ENCODE measurements at regions not wholly inside any gene's neighbourhood (a gene's known extent, or its start where the extent isn't known, plus 50 kb on each side); places are given as distances from the start of the nearest gene placed in this dataset.

GRCh38 chr6:45724027-45724426 lies 291.6 kb downstream of the CLIC5 start:
- no peak overlapping the region for H3K27ac ChIP-seq (ENCODE audit: low read length)
- H3K9me2 ChIP-seq (ENCODE audit: insufficient read depth, low read length) = no peaks in the 10 kb centered on the region
- H3K4me3 ChIP-seq (ENCODE audit: low read length) = no peak overlapping the region
- no peaks in the 10 kb centered on the region for H3F3A ChIP-seq (ENCODE audit: insufficient read depth, low read length, poor library complexity, severe bottlenecking)
- H3K9me3 ChIP-seq (ENCODE audit: low read length) = no peaks in the 10 kb centered on the region
- H3K79me2 ChIP-seq (replicated peaks; ENCODE audit: insufficient read depth, low read length) = no peaks in the 10 kb centered on the region
- no peaks in the 10 kb centered on the region for H3K27me3 ChIP-seq (ENCODE audit: insufficient read depth, low read depth, low read length)
- H3K4me2 ChIP-seq (ENCODE audit: low read length) = no peak overlapping the region
- no peak for TF ChIP-seq CTCF (IDR thresholded peaks at IDR 0.05; ENCODE audit: poor library complexity, severe bottlenecking)
- TF ChIP-seq RAD21 (conservative IDR thresholded peaks at IDR 0.05) = no peak
- no peak for TF ChIP-seq REST (IDR thresholded peaks at IDR 0.05; ENCODE audit: borderline replicate concordance)
- TF ChIP-seq TAF1 (IDR thresholded peaks at IDR 0.05; ENCODE audit: low read depth) = no peak
- TF ChIP-seq POLR2AphosphoS5 (IDR thresholded peaks at IDR 0.05) = no peak
- no peak for TF ChIP-seq EZH2 (IDR thresholded peaks at IDR 0.05; ENCODE audit: borderline replicate concordance, insufficient read depth, low read length, poor library complexity, severe bottlenecking)
- no peak for TF ChIP-seq MXI1 (conservative IDR thresholded peaks at IDR 0.05; ENCODE audit: poor library complexity, severe bottlenecking)
- no peak for TF ChIP-seq EP300 (conservative IDR thresholded peaks at IDR 0.05; ENCODE audit: poor library complexity, severe bottlenecking)
- no peak for TF ChIP-seq SMC3 (conservative IDR thresholded peaks at IDR 0.05; ENCODE audit: poor library complexity)
- H4K20me1 ChIP-seq (ENCODE audit: insufficient read depth) = no peaks in the 10 kb centered on the region
- H3K9ac ChIP-seq (ENCODE audit: low read length) = no peak overlapping the region
- H3K36me3 ChIP-seq (ENCODE audit: insufficient read depth, low read length) = no peaks in the 10 kb centered on the region
- no peak overlapping the region for H2AFZ ChIP-seq (ENCODE audit: low read depth, low read length)

GRCh38 chr6:45722876-45723275 lies 292.8 kb downstream of the CLIC5 start:
- no peaks in the 10 kb centered on the region for H3K36me3 ChIP-seq (ENCODE audit: insufficient read depth, low read length)
- no peaks in the 10 kb centered on the region for H3K9me3 ChIP-seq (ENCODE audit: low read length)
- no peak overlapping the region for H2AFZ ChIP-seq (ENCODE audit: low read depth, low read length)
- H3F3A ChIP-seq (ENCODE audit: insufficient read depth, low read length, poor library complexity, severe bottlenecking) = no peaks in the 10 kb centered on the region
- no peaks in the 10 kb centered on the region for H4K20me1 ChIP-seq (ENCODE audit: insufficient read depth)
- H3K4me2 ChIP-seq (ENCODE audit: low read length) = no peak overlapping the region
- no peak overlapping the region for H3K4me3 ChIP-seq (ENCODE audit: low read length)
- no peak overlapping the region for H3K27ac ChIP-seq (ENCODE audit: low read length)
- TF ChIP-seq REST (IDR thresholded peaks at IDR 0.05; ENCODE audit: borderline replicate concordance) (no peak), EZH2 (IDR thresholded peaks at IDR 0.05; ENCODE audit: borderline replicate concordance, insufficient read depth, low read length, poor library complexity, severe bottlenecking) (no peak), TAF1 (IDR thresholded peaks at IDR 0.05; ENCODE audit: low read depth) (no peak), SMC3 (conservative IDR thresholded peaks at IDR 0.05; ENCODE audit: poor library complexity) (no peak), EP300 (conservative IDR thresholded peaks at IDR 0.05; ENCODE audit: poor library complexity, severe bottlenecking) (no peak), POLR2AphosphoS5 (IDR thresholded peaks at IDR 0.05) (no peak), MXI1 (conservative IDR thresholded peaks at IDR 0.05; ENCODE audit: poor library complexity, severe bottlenecking) (no peak), RAD21 (conservative IDR thresholded peaks at IDR 0.05) (no peak), CTCF (IDR thresholded peaks at IDR 0.05; ENCODE audit: poor library complexity, severe bottlenecking) (no peak)
- no peaks in the 10 kb centered on the region for H3K9me2 ChIP-seq (ENCODE audit: insufficient read depth, low read length)
- no peaks in the 10 kb centered on the region for H3K27me3 ChIP-seq (ENCODE audit: insufficient read depth, low read depth, low read length)
- no peaks in the 10 kb centered on the region for H3K79me2 ChIP-seq (replicated peaks; ENCODE audit: insufficient read depth, low read length)
- no peak overlapping the region for H3K9ac ChIP-seq (ENCODE audit: low read length)
